T-helper 17 cell (primary cell): ENCODE measurements at regions not wholly inside any gene's neighbourhood (a gene's known extent, or its start where the extent isn't known, plus 50 kb on each side); places are given as distances from the start of the nearest gene placed in this dataset.

ENCODE experiments used
- ATAC-seq: fragments of 150-1000 bp; cut with Tn5 transposase; 2 replicates; pipeline ENCODE4 v1.10.0; 2021; ENCODE audit warnings: mild to moderate bottlenecking, moderate library complexity
- DNase-seq, 3 donors: peaks; one replicate each; pipeline versions ENCODE4 v3.0.0 to v3.0.0-alpha.2; 2020 to 2021
- H3K9me3 ChIP-seq: one replicate; pipeline ENCODE4 v1.7.0; 2013; ENCODE audit warnings: low read length, mild to moderate bottlenecking; ENCODE audit not compliant: control insufficient read depth, poor library complexity, severe bottlenecking
- H3K27ac Mint-ChIP-seq: one replicate; pipeline ENCODE4 v1.8.0; 2022; ENCODE audit warnings: mild to moderate bottlenecking, moderate library complexity, mixed read lengths
- H3K27me3 Mint-ChIP-seq: one replicate; pipeline ENCODE4 v1.8.0; 2022; ENCODE audit warnings: mixed read lengths
- H3K36me3 Mint-ChIP-seq: one replicate; pipeline ENCODE4 v1.8.0; 2022; ENCODE audit warnings: low read depth, mixed read lengths
- H3K4me1 Mint-ChIP-seq: one replicate; pipeline ENCODE4 v1.8.0; 2022; ENCODE audit warnings: mild to moderate bottlenecking, mixed read lengths
- H3K4me3 Mint-ChIP-seq: one replicate; pipeline ENCODE4 v1.8.0; 2022; ENCODE audit warnings: mild to moderate bottlenecking, moderate library complexity, mixed read lengths

GRCh38 chr1:243939167-243939848 lies 89.3 kb upstream of the AKT3 start:
- H3K27me3 Mint-ChIP-seq = peaks cover 34% of the 10 kb centered on the region
- no peaks in the 10 kb centered on the region for H3K9me3 ChIP-seq
- ATAC-seq (no peak), DNase-seq (no peak)
- H3K36me3 Mint-ChIP-seq = no peaks in the 10 kb centered on the region
- peaks cover 2% of the 10 kb centered on the region for H3K4me1 Mint-ChIP-seq
- H3K27ac Mint-ChIP-seq = no peak overlapping the region
- no peak overlapping the region for H3K4me3 Mint-ChIP-seq

GRCh38 chr1:243938208-243938607 lies 88.2 kb upstream of the AKT3 start:
- H3K9me3 ChIP-seq = no peaks in the 10 kb centered on the region
- H3K4me3 Mint-ChIP-seq = no peak overlapping the region
- peaks cover 29% of the 10 kb centered on the region for H3K27me3 Mint-ChIP-seq
- H3K36me3 Mint-ChIP-seq = no peaks in the 10 kb centered on the region
- no peak for DNase-seq
- no peak overlapping the region for H3K27ac Mint-ChIP-seq
- no peak for ATAC-seq
- peaks cover 2% of the 10 kb centered on the region for H3K4me1 Mint-ChIP-seq

- Mint-ChIP-seq H3K27me3 (peaks cover 16% of the 10 kb centered on the region), H3K36me3 (no peaks in the 10 kb centered on the region), H3K4me3 (no peak overlapping the region), H3K4me1 (no peaks in the 10 kb centered on the region), H3K27ac (no peak overlapping the region)
- DNase-seq (no peak), ATAC-seq (no peak)
- no peaks in the 10 kb centered on the region for H3K9me3 ChIP-seq
These were observed 83.5 kb upstream of the AKT3 start for GRCh38 chr1:243933495-243933894.

- H3K9me3 ChIP-seq = no peaks in the 10 kb centered on the region
- H3K4me3 Mint-ChIP-seq = no peak overlapping the region
- no peak overlapping the region for H3K27ac Mint-ChIP-seq
- H3K27me3 Mint-ChIP-seq = peaks cover 11% of the 10 kb centered on the region
- DNase-seq = no peak
- H3K4me1 Mint-ChIP-seq = no peaks in the 10 kb centered on the region
- no peak for ATAC-seq
- H3K36me3 Mint-ChIP-seq = no peaks in the 10 kb centered on the region
These were observed 81.9 kb upstream of the AKT3 start for GRCh38 chr1:243931957-243932356.

- Mint-ChIP-seq H3K27me3 (peaks cover 11% of the 10 kb centered on the region), H3K4me3 (no peak overlapping the region)
These were observed 81.0 kb upstream of the AKT3 start for GRCh38 chr1:243930822-243931671.

GRCh38 chr1:243927381-243927780 lies 77.3 kb upstream of the AKT3 start:
- no peak overlapping the region for H3K27ac Mint-ChIP-seq
- no peak for ATAC-seq
- H3K9me3 ChIP-seq = no peaks in the 10 kb centered on the region
- DNase-seq = no peak
- H3K36me3 Mint-ChIP-seq = peaks cover 3% of the 10 kb centered on the region
- peaks cover 33% of the 10 kb centered on the region for H3K27me3 Mint-ChIP-seq
- H3K4me1 Mint-ChIP-seq = no peaks in the 10 kb centered on the region
- no peak overlapping the region for H3K4me3 Mint-ChIP-seq

More at GRCh38 chr1:243930822-243931671, 81.0 kb upstream of the AKT3 start:
- no peaks in the 10 kb centered on the region for H3K36me3 Mint-ChIP-seq
- H3K4me1 Mint-ChIP-seq = no peaks in the 10 kb centered on the region
- no peak for DNase-seq
- ATAC-seq = no peak
- H3K9me3 ChIP-seq = no peaks in the 10 kb centered on the region
- H3K27ac Mint-ChIP-seq = no peak overlapping the region

- Mint-ChIP-seq H3K36me3 (peaks cover 3% of the 10 kb centered on the region), H3K4me1 (no peaks in the 10 kb centered on the region), H3K4me3 (no peak overlapping the region), H3K27ac (no peak overlapping the region), H3K27me3 (peaks cover 38% of the 10 kb centered on the region)
- ATAC-seq (no peak), DNase-seq (no peak)
- H3K9me3 ChIP-seq = no peaks in the 10 kb centered on the region
These were observed 76.8 kb upstream of the AKT3 start for GRCh38 chr1:243926803-243927245.

GRCh38 chr1:243926299-243926698 lies 76.3 kb upstream of the AKT3 start:
- Mint-ChIP-seq H3K4me1 (no peaks in the 10 kb centered on the region), H3K27me3 (peaks cover 43% of the 10 kb centered on the region), H3K27ac (no peak overlapping the region), H3K36me3 (peaks cover 3% of the 10 kb centered on the region), H3K4me3 (no peak overlapping the region)
- DNase-seq (no peak), ATAC-seq (no peak)
- no peaks in the 10 kb centered on the region for H3K9me3 ChIP-seq

- Mint-ChIP-seq H3K4me3 (no peak overlapping the region), H3K27me3 (peaks cover 53% of the 10 kb centered on the region), H3K36me3 (peaks cover 3% of the 10 kb centered on the region), H3K4me1 (no peaks in the 10 kb centered on the region), H3K27ac (no peak overlapping the region)
- DNase-seq = no peak
- H3K9me3 ChIP-seq = no peaks in the 10 kb centered on the region
- no peak for ATAC-seq
These were observed 74.7 kb upstream of the AKT3 start for GRCh38 chr1:243924588-243925349.

- no peaks in the 10 kb centered on the region for H3K9me3 ChIP-seq
- DNase-seq (no peak), ATAC-seq (no peak)
- Mint-ChIP-seq H3K36me3 (peaks cover 3% of the 10 kb centered on the region), H3K27ac (no peak overlapping the region), H3K4me1 (no peaks in the 10 kb centered on the region), H3K4me3 (no peak overlapping the region), H3K27me3 (peaks cover 56% of the 10 kb centered on the region)
These were observed 74.1 kb upstream of the AKT3 start for GRCh38 chr1:243924188-243924587.

- no peak overlapping the region for H3K4me3 Mint-ChIP-seq
- H3K36me3 Mint-ChIP-seq = peaks cover 3% of the 10 kb centered on the region
- H3K9me3 ChIP-seq = no peaks in the 10 kb centered on the region
- H3K27ac Mint-ChIP-seq = no peak overlapping the region
- H3K27me3 Mint-ChIP-seq = peaks cover 57% of the 10 kb centered on the region
- ATAC-seq (no peak), DNase-seq (no peak)
- no peaks in the 10 kb centered on the region for H3K4me1 Mint-ChIP-seq
These were observed 73.5 kb upstream of the AKT3 start for GRCh38 chr1:243923292-243924171.

GRCh38 chr1:243921111-243921510 lies 71.1 kb upstream of the AKT3 start:
- DNase-seq (no peak), ATAC-seq (no peak)
- H3K27ac Mint-ChIP-seq = no peak overlapping the region
- peaks cover 6% of the 10 kb centered on the region for H3K36me3 Mint-ChIP-seq
- H3K9me3 ChIP-seq = peaks cover 4% of the 10 kb centered on the region
- peaks cover 78% of the 10 kb centered on the region for H3K27me3 Mint-ChIP-seq
- H3K4me3 Mint-ChIP-seq = no peak overlapping the region
- peaks cover 20% of the 10 kb centered on the region for H3K4me1 Mint-ChIP-seq
